Iris pigment epithelial cell (primary cell): ENCODE measurements at regions not wholly inside any gene's neighbourhood (a gene's known extent, or its start where the extent isn't known, plus 50 kb on each side); places are given as distances from the start of the nearest gene placed in this dataset.
"Not testable (repeated sequence)": the region's sequence is repeated elsewhere in the genome, so short reads cannot be mapped to it uniquely, and the experiment has no call there.

ENCODE experiments used
- DNase-seq: peaks from one replicate; pipeline ENCODE4 v3.0.0-alpha.2; 2011; ENCODE audit warnings: low read depth

- DNase-seq = no peak
These were observed 51.0 kb upstream of the RCBTB2 start for GRCh38 chr13:48583859-48584311.

DNA sequence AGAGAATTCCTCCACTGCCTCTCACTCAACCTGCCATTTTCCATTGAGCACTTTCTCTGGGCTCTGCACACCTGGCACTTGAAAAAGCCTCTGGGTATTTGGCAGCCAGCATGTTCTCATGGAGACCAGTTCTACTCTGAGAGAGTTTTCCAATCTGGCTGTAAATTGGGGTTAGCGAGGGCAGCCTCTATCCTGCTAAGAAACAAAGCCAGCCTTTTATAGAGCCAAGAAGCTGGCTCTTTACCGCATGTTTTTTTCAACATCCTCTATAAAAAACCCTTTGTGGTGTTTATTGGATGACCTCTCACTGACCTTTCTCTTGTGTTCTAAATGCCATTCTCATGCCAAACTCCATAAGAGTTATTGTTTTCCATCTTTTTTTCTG is 52.6 kb upstream of the RCBTB2 start:
- peak; percentile 57 for DNase-seq

- peak; percentile 46 for DNase-seq
These were observed 53.8 kb upstream of the RCBTB2 start for GRCh38 chr13:48586591-48587103.

DNA sequence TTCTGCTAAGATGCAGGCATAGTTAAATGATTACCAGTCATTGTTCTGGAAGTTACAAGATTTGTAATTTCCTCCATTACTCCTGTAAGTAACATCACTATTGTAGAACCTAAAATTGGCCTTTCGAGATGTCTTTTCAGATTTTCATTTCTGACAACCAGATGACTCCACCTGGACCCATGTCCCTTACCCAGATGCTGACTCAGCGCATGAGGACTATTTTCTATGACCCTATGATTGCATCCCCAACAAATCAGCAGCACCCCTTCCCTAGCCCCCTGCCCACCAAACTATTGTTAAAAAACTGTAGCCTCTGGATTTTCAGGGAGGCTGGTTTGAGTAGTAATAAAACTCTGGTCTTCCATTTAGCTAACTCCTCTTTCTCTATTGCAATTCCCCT is 55.2 kb upstream of the RCBTB2 start:
- no peak for DNase-seq

DNA sequence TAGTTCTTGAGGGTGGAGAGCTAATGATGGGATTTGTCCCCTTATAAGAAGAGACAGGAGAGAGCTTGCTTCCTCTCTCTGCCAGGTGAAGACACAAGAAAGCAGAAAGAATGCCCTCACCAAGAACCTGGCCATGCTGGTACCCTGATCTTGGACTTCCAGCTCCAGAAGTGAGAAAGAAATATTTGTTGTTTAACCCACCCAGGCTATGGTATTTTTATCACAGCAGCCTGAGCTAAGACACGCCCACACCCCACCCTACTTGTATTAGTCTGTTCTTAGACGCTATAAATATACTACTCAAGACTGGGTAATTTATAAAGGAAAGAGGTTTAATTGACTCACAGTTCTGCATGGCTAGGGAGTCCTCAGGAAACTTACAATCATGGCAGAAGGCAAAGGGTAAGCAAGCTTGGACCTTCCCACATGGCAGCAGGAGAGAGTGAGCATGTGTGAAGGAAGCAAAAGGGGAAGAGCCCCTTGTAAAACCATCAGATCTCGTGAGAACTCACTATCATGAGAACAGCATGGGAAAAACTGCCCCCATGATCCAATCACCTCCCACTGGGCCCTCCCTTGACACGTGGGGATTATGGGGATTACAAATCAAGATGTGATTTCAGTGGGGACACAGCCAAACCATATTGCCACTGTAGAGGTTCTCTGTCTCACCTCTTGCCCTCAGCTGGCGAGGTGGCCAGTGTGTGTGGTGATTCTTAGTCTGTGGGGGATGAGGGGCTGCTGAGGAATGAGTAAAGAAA is 57.4 kb upstream of the RCBTB2 start:
- no peak for DNase-seq

- DNase-seq = not testable (repeated sequence)
These were observed 58.4 kb upstream of the RCBTB2 start for GRCh38 chr13:48591124-48591872.

DNA sequence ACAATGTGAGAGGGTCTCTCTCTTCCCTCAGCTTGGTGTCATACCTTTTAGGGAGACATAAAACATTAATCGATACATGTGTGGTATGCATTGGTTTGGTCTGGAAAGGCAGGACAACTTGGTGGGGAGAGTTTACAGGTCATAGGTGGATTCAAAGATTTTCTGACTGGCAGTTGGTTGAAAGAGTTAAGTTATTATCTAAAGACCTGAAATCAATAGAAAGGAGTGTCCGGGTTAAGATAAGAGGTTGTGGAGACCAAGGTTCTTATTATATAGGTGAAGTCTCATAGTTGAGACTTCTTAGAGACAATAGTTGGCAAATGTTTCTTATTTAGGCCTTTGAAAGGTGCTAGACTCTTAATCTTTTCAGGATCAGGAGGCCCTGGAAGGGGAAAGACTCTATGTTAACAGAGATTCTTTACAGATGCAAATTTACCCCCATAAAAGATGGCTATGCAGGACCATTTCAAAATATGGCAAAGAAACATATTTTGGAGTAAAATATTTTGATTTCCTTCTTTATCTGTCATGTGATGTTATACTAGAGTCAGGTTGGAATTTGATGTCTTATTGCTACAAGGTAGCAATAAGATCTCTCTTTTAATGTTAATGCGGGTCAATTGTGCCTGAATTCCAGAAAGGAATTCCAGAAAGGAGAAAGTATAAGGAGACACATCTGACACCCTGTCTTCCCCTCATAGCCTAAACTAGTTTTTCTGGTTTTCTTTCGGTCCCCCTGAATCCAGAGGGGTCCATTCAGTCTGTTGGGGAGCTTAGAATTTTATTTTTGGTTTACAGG is 59.2 kb upstream of the RCBTB2 start:
- DNase-seq = no peak

GRCh38 chr13:48592688-48593049 is 59.8 kb upstream of the RCBTB2 start:
- no peak for DNase-seq

DNA sequence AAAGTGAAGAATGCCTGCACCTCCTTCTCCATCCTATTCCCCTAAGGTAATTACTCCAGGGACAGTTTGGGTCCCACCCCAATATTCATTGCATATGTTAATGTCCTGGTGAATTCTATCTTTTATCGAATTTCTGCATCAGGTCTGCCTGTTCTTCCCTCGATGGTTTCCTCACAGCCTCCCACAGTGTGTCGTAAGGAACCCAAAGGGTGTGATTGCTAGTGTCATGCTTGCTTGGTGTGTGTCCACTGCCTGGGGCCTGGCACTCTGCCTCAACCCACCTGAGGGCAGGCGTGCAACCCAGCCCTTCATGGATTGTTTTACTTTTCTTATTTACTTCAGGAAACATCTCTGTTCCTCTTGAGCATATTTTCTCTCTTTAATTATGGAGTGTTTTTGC is 60.2 kb upstream of the CYSLTR2 start:
- no peak for DNase-seq

GRCh38 chr13:48594096-48594815 is 59.5 kb upstream of the CYSLTR2 start:
- DNase-seq = no peak

DNA sequence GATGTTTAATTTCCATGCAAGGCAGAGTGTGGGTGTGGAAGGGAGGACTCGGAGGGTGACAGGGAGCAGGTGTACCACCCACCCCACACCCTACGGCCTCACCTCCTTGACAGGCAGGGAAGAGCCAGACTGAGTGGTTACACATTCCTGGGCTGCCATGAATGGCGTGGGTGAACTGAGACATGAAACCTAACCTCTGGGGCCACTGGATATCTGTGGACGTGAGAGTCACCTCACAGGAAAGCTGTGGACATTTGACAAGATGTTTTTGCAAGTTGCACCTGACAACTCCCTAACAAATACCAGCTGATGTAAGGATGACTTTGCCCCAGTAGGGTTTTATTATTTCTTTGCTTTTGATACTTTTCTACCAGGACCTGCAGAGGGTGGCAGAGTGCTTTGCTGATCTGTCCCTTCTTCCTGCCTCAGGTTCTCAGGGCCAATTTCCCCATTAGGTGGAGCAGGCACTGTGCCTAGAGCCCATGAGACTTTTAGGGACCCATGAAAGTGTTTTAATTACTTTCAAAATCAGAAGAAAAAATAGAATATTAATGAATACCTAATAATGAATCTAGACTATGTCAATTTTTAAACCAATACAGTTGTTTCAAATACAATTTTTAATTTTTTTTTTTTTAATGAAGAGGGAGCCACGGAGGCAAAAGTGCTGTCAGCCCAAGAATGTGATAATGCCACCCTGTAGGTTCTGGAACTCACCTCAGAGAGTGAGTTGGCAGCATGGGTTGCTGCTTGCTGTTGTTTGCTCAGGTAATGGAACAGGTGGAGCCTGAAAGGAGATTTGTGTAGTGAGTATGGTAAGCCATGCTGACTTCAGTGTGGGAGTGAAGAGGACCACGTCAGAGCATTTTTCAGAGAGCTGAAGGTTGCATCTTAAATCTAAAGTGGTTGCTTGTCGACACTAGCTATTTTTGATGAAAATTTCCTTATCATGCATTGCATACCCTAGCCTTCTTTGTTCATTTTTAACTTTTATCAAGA is 58.0 kb upstream of the CYSLTR2 start:
- DNase-seq = peak; percentile 81

GRCh38 chr13:48600374-48601364 is 53.1 kb upstream of the CYSLTR2 start:
- peak; percentile 86 for DNase-seq

DNA sequence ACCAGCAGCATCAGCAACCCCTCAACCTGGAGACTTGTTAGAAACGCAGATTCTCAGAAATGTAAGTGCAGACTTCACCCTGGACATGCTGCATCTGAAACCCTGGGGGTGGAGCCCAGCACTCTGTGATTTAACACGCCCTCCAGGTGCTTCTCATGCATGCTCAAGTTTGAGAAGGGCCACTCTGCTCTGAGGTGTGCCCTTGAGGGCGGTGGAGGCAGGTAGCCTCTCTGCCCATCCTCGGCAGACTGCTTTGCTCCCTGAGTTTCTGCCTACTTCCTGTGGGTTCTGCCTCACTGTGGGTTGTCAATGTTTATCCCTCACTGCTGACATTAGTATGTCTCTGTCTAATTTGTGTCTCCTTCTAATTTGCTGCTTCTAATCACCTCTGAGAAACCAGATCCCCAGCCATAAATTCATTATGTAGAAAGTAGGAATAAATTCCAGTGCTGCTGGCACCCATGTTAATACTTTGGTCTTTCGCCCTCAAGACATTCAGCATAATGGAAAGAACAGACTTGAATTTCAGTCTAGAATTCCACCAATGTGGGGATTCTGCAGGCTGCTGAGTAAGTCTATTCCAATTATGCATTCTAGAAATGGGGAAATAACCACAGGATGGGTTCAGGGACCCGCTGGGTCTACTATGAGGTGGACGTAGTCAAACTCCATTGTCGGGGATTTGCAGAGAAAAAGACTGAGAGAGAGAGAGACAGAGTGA is 51.3 kb upstream of the CYSLTR2 start:
- no peak for DNase-seq

GRCh38 chr13:48603375-48603774 is 50.4 kb upstream of the CYSLTR2 start:
- DNase-seq = no peak
